Right lobe of liver (tissue), 4 donors: ENCODE measurements at regions not wholly inside any gene's neighbourhood (a gene's known extent, or its start where the extent isn't known, plus 50 kb on each side); places are given as distances from the start of the nearest gene placed in this dataset.

ENCODE experiments used
- CTCF ChIP-seq, 4 donors: fragments of 200-600 bp in 3 of 4; fragments of 450-650 bp in 1 of 4; IDR thresholded peaks; one replicate each; pipeline versions ENCODE4 v1.5.1 to v1.8.0; 2016 to 2022; ENCODE audit warnings: antibody characterized with exemption in 4 of 4, mild to moderate bottlenecking in 2 of 4
- POLR2A ChIP-seq: fragments of 450-650 bp; IDR thresholded peaks from one replicate; pipeline ENCODE4 v1.6.1; 2017; ENCODE audit warnings: antibody characterized with exemption, mild to moderate bottlenecking
- donor health status: DM: no; HTN: no; CAD: no.
- donor health status: DM: no; HTN: no; CAD: no.
- donor health status: DM: no; HTN: yes; CAD: no.

- TF ChIP-seq CTCF (IDR thresholded peaks at IDR 0.05), result no peak
- no peak for TF ChIP-seq POLR2A
Measured at GRCh38 chr15:97791824-97792792, 168.4 kb upstream of the ARRDC4 start.
